CD14-positive monocyte (primary cell): ENCODE measurements at regions not wholly inside any gene's neighbourhood (a gene's known extent, or its start where the extent isn't known, plus 50 kb on each side); places are given as distances from the start of the nearest gene placed in this dataset.

Experiments used
- DNase-seq, 3 donors: peaks; one replicate each; pipeline ENCODE4 v3.0.0-alpha.2; 2011 to 2022
- H2AFZ ChIP-seq: 2 replicates; pipeline ENCODE4 v1.6.0; 2012; ENCODE audit warnings: mild to moderate bottlenecking, low read depth, low read length, inconsistent platforms; ENCODE audit not compliant: insufficient read depth, poor library complexity, severe bottlenecking
- H3K27ac ChIP-seq, 2 donors: 1 replicate in 1 of 2; 2 replicates in 1 of 2; pipeline ENCODE4 v1.5.1; 2012 to 2013; ENCODE audit warnings: low read length in 2 of 2, control low read depth in 1 of 2, inconsistent platforms in 1 of 2, low read depth in 1 of 2, mild to moderate bottlenecking in 1 of 2
- H3K27me3 ChIP-seq, 2 donors: one replicate each; pipeline versions ENCODE4 v1.6.0 to v1.6.1; 2011 to 2013; ENCODE audit warnings: low read length in 2 of 2; ENCODE audit not compliant: control insufficient read depth in 2 of 2, insufficient read depth in 2 of 2
- H3K36me3 ChIP-seq, 2 donors: replicated peaks in 1 of 2; 1 replicate in 1 of 2; 2 replicates in 1 of 2; pipeline versions ENCODE4 v1.5.1 to v1.6.1; 2012 to 2013; ENCODE audit warnings: low read length in 2 of 2, control low read depth in 1 of 2, inconsistent platforms in 1 of 2, mild to moderate bottlenecking in 1 of 2; ENCODE audit not compliant: insufficient read depth in 2 of 2, control insufficient read depth in 1 of 2
- H3K4me1 ChIP-seq, 2 donors: 1 replicate in 1 of 2; 2 replicates in 1 of 2; pipeline versions ENCODE4 v1.5.1 to v1.6.1; 2012 to 2013; ENCODE audit warnings: low read length in 2 of 2, control low read depth in 1 of 2, inconsistent platforms in 1 of 2, mild to moderate bottlenecking in 1 of 2, moderate library complexity in 1 of 2; ENCODE audit not compliant: insufficient read depth in 2 of 2, control insufficient read depth in 1 of 2
- H3K4me2 ChIP-seq: replicated peaks from 2 replicates; pipeline ENCODE3; 2012; ENCODE audit warnings: low read length, moderate library complexity, mild to moderate bottlenecking; ENCODE audit not compliant: poor library complexity, severe bottlenecking; ENCODE audit errors: extremely low read depth
- H3K4me3 ChIP-seq, 3 experiments: fragments of 200-600 bp in 1 of 3; sonication (generic) in 1 of 3; replicated peaks in 1 of 3; 1 replicate in 2 of 3; 2 replicates in 1 of 3; pipeline ENCODE4 v1.5.1; 2011 to 2013; ENCODE audit warnings: low read length in 3 of 3, mild to moderate bottlenecking in 3 of 3, control low read depth in 2 of 3, low read depth in 2 of 3, inconsistent platforms in 1 of 3, moderate library complexity in 1 of 3
- H3K79me2 ChIP-seq: 2 replicates; pipeline ENCODE4 v1.6.0; 2012; ENCODE audit warnings: mild to moderate bottlenecking, control low read depth, inconsistent platforms, low read length, moderate library complexity; ENCODE audit not compliant: insufficient read depth
- H3K9ac ChIP-seq: 2 replicates; pipeline ENCODE4 v1.6.0; 2017; ENCODE audit warnings: low read length, mild to moderate bottlenecking; ENCODE audit not compliant: insufficient read depth, poor library complexity, severe bottlenecking
- H3K9me3 ChIP-seq, 2 donors: replicated peaks in 1 of 2; 1 replicate in 1 of 2; 2 replicates in 1 of 2; pipeline versions ENCODE4 v1.5.1 to v1.6.1; 2012 to 2013; ENCODE audit warnings: low read length in 2 of 2, control low read depth in 1 of 2; ENCODE audit not compliant: control insufficient read depth in 1 of 2, insufficient read depth in 1 of 2
- H4K20me1 ChIP-seq: 2 replicates; pipeline ENCODE4 v1.6.0; 2012; ENCODE audit warnings: mild to moderate bottlenecking, low read length, control low read depth, moderate library complexity; ENCODE audit not compliant: insufficient read depth
- H3K27ac Mint-ChIP-seq, 7 donors: one replicate each; pipeline ENCODE4 v1.8.0; 2020; ENCODE audit warnings: mild to moderate bottlenecking in 7 of 7, mixed read lengths in 7 of 7, moderate library complexity in 6 of 7, inconsistent platforms in 2 of 7
- H3K27me3 Mint-ChIP-seq, 3 donors: one replicate each; pipeline ENCODE4 v1.8.0; 2021 to 2022; ENCODE audit warnings: low read depth in 3 of 3, mild to moderate bottlenecking in 3 of 3, mixed read lengths in 3 of 3, moderate library complexity in 3 of 3, inconsistent platforms in 1 of 3
- H3K36me3 Mint-ChIP-seq, 2 donors: one replicate each; pipeline ENCODE4 v1.8.0; 2020; ENCODE audit warnings: mixed read lengths in 2 of 2, inconsistent platforms in 1 of 2, mild to moderate bottlenecking in 1 of 2
- H3K4me1 Mint-ChIP-seq: one replicate; pipeline ENCODE4 v1.8.0; 2020; ENCODE audit warnings: mild to moderate bottlenecking, mixed read lengths
- H3K4me3 Mint-ChIP-seq, 2 donors: one replicate each; pipeline ENCODE4 v1.8.0; 2020; ENCODE audit warnings: mild to moderate bottlenecking in 2 of 2, mixed read lengths in 2 of 2, moderate library complexity in 1 of 2
- H3K9me3 Mint-ChIP-seq, 7 donors: one replicate each; pipeline ENCODE4 v1.8.0; 2020 to 2022; ENCODE audit warnings: mixed read lengths in 7 of 7, mild to moderate bottlenecking in 6 of 7, moderate library complexity in 6 of 7, inconsistent platforms in 2 of 7
- WGBS: methylation state at CpG from one replicate; pipeline ENCODE4 v1.1.5; 2013; ENCODE audit warnings: missing lambda C conversion rate; ENCODE audit not compliant: insufficient coverage; 5-methylcytosine and 5-hydroxymethylcytosine counted together
- intact Hi-C, 2 donors: fragments of 100-400 bp; cut with micrococcal nuclease; formaldehyde crosslinking; loops; one replicate each; pipeline versions ENCODE4 v1.15.0 to v1.15.1; 2023
- TF ChIP-seq, protein P1 (sequence below): fragments of 200-600 bp; IDR thresholded peaks from one replicate; pipeline ENCODE4 v1.8.0; 2022; ENCODE audit warnings: antibody characterized with exemption, mild to moderate bottlenecking

DNA sequence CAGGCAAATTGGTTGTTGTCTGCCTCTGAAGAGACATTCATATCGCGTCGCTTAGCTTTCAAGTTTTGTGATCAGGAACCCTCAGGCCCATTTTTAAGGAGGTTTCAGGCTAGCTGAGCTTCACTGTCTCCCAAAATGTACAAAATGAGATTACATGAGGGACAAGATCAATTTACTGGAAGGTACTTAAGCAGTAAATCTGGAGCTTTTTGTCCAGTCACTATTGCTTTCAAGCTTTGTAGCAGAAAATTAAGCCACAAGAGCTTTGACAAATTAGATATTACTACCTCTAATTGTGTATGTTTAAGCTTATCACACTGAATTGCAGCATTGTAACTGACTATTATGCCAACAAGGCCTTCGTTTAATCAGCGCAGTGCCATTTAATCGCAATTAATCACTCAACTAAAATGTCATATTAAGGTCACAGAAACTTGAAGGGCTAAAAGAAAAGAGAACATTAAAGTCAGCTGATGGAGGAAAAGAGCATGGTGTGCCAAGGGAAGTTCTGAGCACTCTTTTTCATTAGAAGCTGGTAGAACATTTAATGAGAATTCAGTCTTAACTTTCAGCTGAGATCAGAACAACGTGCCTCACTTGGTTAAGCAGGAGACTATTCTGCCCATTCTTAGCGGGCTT is 353.0 kb downstream of the FBXO8 start:
- Histone ChIP-seq H3K4me3 (no peak overlapping the region), H3K9me3 (no peaks in the 10 kb centered on the region), H4K20me1 (no peaks in the 10 kb centered on the region), H3K79me2 (no peaks in the 10 kb centered on the region), H3K27ac (no peak overlapping the region), H3K9ac (no peak overlapping the region), H3K4me1 (no peaks in the 10 kb centered on the region), H3K36me3 (no peaks in the 10 kb centered on the region), H2AFZ (no peak overlapping the region), H3K27me3 (peaks cover 2% of the 10 kb centered on the region in 2 donors), H3K4me2 (no peak overlapping the region)
- H3K36me3 Mint-ChIP-seq, result no peaks in the 10 kb centered on the region
- no peak overlapping the region for H3K27ac Mint-ChIP-seq
- intact Hi-C loops, result no loop called here
- no peaks in the 10 kb centered on the region for H3K4me1 Mint-ChIP-seq
- H3K9me3 Mint-ChIP-seq, result no peaks in the 10 kb centered on the region
- H3K27me3 Mint-ChIP-seq, result peaks cover 5 to 6% (median 5%) of the 10 kb centered on the region in 3 donors
- 100% methylated on average over 4 of the region's 8 CpGs for WGBS
- no peak overlapping the region for H3K4me3 Mint-ChIP-seq
- DNase-seq, result no peak
- TF ChIP-seq, protein P1, sequence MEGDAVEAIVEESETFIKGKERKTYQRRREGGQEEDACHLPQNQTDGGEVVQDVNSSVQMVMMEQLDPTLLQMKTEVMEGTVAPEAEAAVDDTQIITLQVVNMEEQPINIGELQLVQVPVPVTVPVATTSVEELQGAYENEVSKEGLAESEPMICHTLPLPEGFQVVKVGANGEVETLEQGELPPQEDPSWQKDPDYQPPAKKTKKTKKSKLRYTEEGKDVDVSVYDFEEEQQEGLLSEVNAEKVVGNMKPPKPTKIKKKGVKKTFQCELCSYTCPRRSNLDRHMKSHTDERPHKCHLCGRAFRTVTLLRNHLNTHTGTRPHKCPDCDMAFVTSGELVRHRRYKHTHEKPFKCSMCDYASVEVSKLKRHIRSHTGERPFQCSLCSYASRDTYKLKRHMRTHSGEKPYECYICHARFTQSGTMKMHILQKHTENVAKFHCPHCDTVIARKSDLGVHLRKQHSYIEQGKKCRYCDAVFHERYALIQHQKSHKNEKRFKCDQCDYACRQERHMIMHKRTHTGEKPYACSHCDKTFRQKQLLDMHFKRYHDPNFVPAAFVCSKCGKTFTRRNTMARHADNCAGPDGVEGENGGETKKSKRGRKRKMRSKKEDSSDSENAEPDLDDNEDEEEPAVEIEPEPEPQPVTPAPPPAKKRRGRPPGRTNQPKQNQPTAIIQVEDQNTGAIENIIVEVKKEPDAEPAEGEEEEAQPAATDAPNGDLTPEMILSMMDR, result no peak

DNA sequence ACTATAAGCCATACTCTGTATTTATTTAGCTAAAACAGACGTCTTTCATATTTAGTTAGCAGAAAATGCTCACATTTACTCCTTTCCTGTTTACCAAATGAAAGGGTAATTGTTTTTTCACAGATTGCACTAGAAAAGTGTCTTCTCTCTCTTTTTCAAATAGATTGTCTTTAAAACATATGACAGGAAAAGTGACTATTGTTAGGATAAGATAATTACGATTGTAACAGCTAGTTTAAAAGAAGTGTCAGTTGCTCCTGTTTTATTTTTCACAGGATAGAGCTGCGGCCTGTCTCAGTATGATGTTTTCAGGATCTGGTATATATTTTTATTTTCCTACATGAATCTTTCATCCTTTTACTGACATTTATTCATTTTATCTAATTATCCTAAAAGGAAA is 353.5 kb downstream of the FBXO8 start:
- no peak overlapping the region for H3K4me3 Mint-ChIP-seq
- H3K36me3 Mint-ChIP-seq, result no peaks in the 10 kb centered on the region
- no peak overlapping the region for H3K4me3 ChIP-seq
- H3K27ac Mint-ChIP-seq, result no peak overlapping the region
- peaks cover 5 to 6% of the 10 kb centered on the region in 2 donors for H3K27me3 ChIP-seq
- H3K4me1 Mint-ChIP-seq, result no peaks in the 10 kb centered on the region
- H3K27ac ChIP-seq, result no peak overlapping the region
- TF ChIP-seq, protein P1, result no peak
- no peaks in the 10 kb centered on the region for H4K20me1 ChIP-seq
- peaks cover under 1 to 8% (median 7%) of the 10 kb centered on the region in 3 donors for H3K27me3 Mint-ChIP-seq
- H3K36me3 ChIP-seq, result no peaks in the 10 kb centered on the region
- no peaks in the 10 kb centered on the region for H3K9me3 ChIP-seq
- H3K9me3 Mint-ChIP-seq, result no peaks in the 10 kb centered on the region
- H2AFZ ChIP-seq, result no peak overlapping the region
- intact Hi-C loops, result no loop called here
- H3K4me1 ChIP-seq, result no peaks in the 10 kb centered on the region
- no peaks in the 10 kb centered on the region for H3K79me2 ChIP-seq
- no peak overlapping the region for H3K9ac ChIP-seq
- no CpG with 5 or more reads among the region's 3 CpGs for WGBS
- no peak overlapping the region for H3K4me2 ChIP-seq
- no peak for DNase-seq
